ENCODE measurements at regions not wholly inside any gene's neighbourhood (a gene's known extent, or its start where the extent isn't known, plus 50 kb on each side); places are given as distances from the start of the nearest gene placed in this dataset.

- TF ChIP-seq CTCF (IDR thresholded peaks at IDR 0.05; ENCODE audit: low read depth, low read length) = no peak
- in situ Hi-C loops (cut with HindIII; ENCODE audit: low sequenced_read_pairs) = no loop called here
- no peak for DNase-seq (ENCODE audit: low read depth, low spot score)
- H3K4me3 ChIP-seq (ENCODE audit: low read depth, low read length) = no peak overlapping the region
Measured at GRCh38 chr1:104852151-104852550, 1102.5 kb downstream of the AMY1C start.

GRCh38 chr1:104853276-104853675 lies 1103.6 kb downstream of the AMY1C start:
- TF ChIP-seq CTCF (IDR thresholded peaks at IDR 0.05; ENCODE audit: low read depth, low read length) = no peak
- in situ Hi-C loops (cut with HindIII; ENCODE audit: low sequenced_read_pairs) = no loop called here
- DNase-seq (ENCODE audit: low read depth, low spot score) = no peak
- H3K4me3 ChIP-seq (ENCODE audit: low read depth, low read length) = no peak overlapping the region

DNA sequence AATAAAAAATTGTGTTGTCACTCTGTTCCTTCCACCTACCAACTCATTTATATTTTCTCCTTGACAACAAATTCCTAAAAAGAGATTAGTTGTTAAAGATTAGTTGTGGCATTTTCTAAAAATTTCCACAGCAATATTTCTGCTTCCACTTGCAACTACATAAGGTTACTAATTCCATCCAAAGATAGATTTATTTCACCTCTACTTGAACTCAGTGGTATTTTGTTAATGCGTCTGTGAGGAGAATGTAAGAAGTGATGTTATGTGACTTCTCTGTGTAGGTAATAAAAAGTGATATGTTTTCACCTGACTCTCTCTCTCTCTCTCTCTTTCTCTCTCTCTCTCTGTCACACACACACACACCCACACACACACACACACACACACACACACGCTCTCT lies 1104.8 kb downstream of the AMY1C start:
- DNase-seq (ENCODE audit: low read depth, low spot score) = no peak
- TF ChIP-seq CTCF (IDR thresholded peaks at IDR 0.05; ENCODE audit: low read depth, low read length) = no peak
- no peak overlapping the region for H3K4me3 ChIP-seq (ENCODE audit: low read depth, low read length)
- in situ Hi-C loops (cut with HindIII; ENCODE audit: low sequenced_read_pairs) = no loop called here

DNA sequence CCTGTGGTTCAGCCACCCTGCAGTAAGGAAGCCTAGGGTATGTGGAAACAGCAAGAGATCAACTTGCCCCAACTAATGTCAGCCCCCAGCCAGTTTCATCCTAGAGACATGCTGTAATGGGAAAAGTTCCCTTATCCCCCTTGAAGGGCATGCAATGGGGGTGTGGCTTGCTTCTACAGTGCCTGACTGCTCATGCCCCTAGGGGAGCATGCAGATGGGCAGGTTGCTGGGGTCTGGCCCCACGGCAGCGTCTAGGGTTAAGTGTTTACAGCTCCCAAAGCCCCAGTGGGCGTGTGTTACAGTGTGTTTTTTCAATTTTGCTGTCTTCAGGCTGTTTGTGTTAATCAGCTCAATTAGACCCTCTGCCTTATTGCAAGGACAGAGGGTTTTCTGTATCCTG lies 1105.9 kb downstream of the AMY1C start:
- no peak for TF ChIP-seq CTCF (IDR thresholded peaks at IDR 0.05; ENCODE audit: low read depth, low read length)
- H3K4me3 ChIP-seq (ENCODE audit: low read depth, low read length) = no peak overlapping the region
- no peak for DNase-seq (ENCODE audit: low read depth, low spot score)
- in situ Hi-C loops (cut with HindIII; ENCODE audit: low sequenced_read_pairs) = no loop called here

DNA sequence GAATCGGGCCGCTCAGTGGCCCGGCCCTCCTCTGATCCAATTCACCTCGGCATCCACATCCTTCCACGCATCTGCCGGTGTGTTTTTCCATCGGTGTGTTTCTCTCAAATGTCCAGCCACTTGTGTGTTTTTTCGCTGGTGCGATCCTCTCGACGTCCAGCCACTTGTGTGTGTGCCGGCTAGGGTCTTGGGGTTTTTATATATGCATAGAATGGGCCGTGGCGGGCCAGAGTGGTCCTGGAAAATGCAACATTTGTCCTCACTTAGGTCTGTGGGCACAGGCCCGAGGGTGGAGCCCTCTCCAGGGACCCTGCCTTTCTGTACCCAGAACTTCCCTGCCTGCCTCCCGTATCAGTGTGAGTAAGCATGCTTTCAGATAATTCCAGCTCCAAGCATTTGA lies 1106.4 kb downstream of the AMY1C start:
- no peak for DNase-seq (ENCODE audit: low read depth, low spot score)
- no peak overlapping the region for H3K4me3 ChIP-seq (ENCODE audit: low read depth, low read length)
- in situ Hi-C loops (cut with HindIII; ENCODE audit: low sequenced_read_pairs) = no loop called here
- TF ChIP-seq CTCF (IDR thresholded peaks at IDR 0.05; ENCODE audit: low read depth, low read length) = no peak

DNA sequence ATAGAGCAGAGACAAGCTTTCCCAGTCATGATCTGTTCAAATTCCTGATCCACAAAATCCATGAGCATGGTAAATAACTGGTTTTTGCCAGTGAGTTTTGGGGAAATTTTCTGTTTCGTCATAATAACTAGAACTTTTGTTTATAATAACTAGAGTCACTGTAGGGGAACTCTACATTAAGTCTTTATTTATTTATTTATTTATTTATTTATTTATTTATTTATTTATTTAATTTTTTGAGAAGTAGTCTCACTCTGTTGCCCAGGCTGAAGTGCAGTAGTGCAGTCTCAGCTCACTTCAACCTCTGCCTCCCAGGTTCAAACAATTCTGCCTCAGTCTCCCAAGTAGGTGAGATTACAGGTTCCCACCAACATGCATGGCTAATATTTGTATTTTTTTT lies 1106.8 kb downstream of the AMY1C start:
- in situ Hi-C loops (cut with HindIII; ENCODE audit: low sequenced_read_pairs) = no loop called here
- DNase-seq (ENCODE audit: low read depth, low spot score) = no peak

More for the DNA sequence above, 1106.8 kb downstream of the AMY1C start:
- no peak overlapping the region for H3K4me3 ChIP-seq (ENCODE audit: low read depth, low read length)
- TF ChIP-seq CTCF (IDR thresholded peaks at IDR 0.05; ENCODE audit: low read depth, low read length) = no peak

Measured in astrocyte of the spinal cord (primary cell).